DND-41 (cell line): ENCODE measurements at regions not wholly inside any gene's neighbourhood (a gene's known extent, or its start where the extent isn't known, plus 50 kb on each side); places are given as distances from the start of the nearest gene placed in this dataset.

ENCODE experiments used
- CTCF ChIP-seq: IDR thresholded peaks from 2 replicates; pipeline ENCODE4 v1.5.1; 2012; ENCODE audit warnings: borderline replicate concordance, low read length, moderate library complexity, mild to moderate bottlenecking; ENCODE audit not compliant: poor library complexity, severe bottlenecking; ENCODE audit errors: extremely low read depth
- EZH2 ChIP-seq: IDR thresholded peaks from 3 replicates; pipeline ENCODE4 v1.6.1; 2012; ENCODE audit warnings: borderline replicate concordance, low read depth, mild to moderate bottlenecking, moderate library complexity, low read length, inconsistent platforms; ENCODE audit not compliant: severe bottlenecking

GRCh38 chr22:49500076-49500460 lies 327.6 kb downstream of the BRD1 start:
- no peak for TF ChIP-seq CTCF
- TF ChIP-seq EZH2 = no peak
